Duodenal mucosa (tissue), 2 donors: ENCODE measurements at regions not wholly inside any gene's neighbourhood (a gene's known extent, or its start where the extent isn't known, plus 50 kb on each side); places are given as distances from the start of the nearest gene placed in this dataset.
"Not testable (repeated sequence)": the region's sequence is repeated elsewhere in the genome, so short reads cannot be mapped to it uniquely, and the experiment has no call there.

Experiments
- H3K27ac ChIP-seq: one replicate; pipeline ENCODE4 v1.7.0; 2013; ENCODE audit warnings: low read depth, low read length
- H3K27me3 ChIP-seq, 2 donors: one replicate each; pipeline ENCODE4 v1.7.0; 2013; ENCODE audit warnings: low read length in 2 of 2, control low read depth in 1 of 2; ENCODE audit not compliant: insufficient read depth in 2 of 2, control insufficient read depth in 1 of 2
- H3K36me3 ChIP-seq, 2 donors: one replicate each; pipeline ENCODE4 v1.7.0; 2013; ENCODE audit warnings: low read length in 2 of 2, control low read depth in 1 of 2; ENCODE audit not compliant: insufficient read depth in 2 of 2, control insufficient read depth in 1 of 2
- H3K4me1 ChIP-seq, 2 donors: one replicate each; pipeline ENCODE4 v1.7.0; 2013; ENCODE audit warnings: low read length in 2 of 2, control low read depth in 1 of 2; ENCODE audit not compliant: insufficient read depth in 2 of 2, control insufficient read depth in 1 of 2
- H3K4me3 ChIP-seq, 2 donors: one replicate each; pipeline ENCODE4 v1.7.0; 2013; ENCODE audit warnings: low read length in 2 of 2, low read depth in 1 of 2
- H3K9ac ChIP-seq, 2 donors: one replicate each; pipeline ENCODE4 v1.7.0; 2013; ENCODE audit warnings: low read length in 2 of 2, low read depth in 1 of 2
- H3K9me3 ChIP-seq, 2 donors: one replicate each; pipeline ENCODE4 v1.7.0; 2013; ENCODE audit warnings: low read length in 2 of 2, control low read depth in 1 of 2; ENCODE audit not compliant: control insufficient read depth in 1 of 2

GRCh38 chr3:174583396-174583795, 275.7 kb upstream of the NAALADL2 start:
- no peak overlapping the region for H3K9ac ChIP-seq
- H3K9me3 ChIP-seq = no peaks in the 10 kb centered on the region
- no peaks in the 10 kb centered on the region for H3K36me3 ChIP-seq
- no peak overlapping the region for H3K27ac ChIP-seq
- H3K4me1 ChIP-seq = peaks cover 10 to 12% of the 10 kb centered on the region in 2 donors
- no peaks in the 10 kb centered on the region for H3K27me3 ChIP-seq
- H3K4me3 ChIP-seq = peak overlapping the region in 1 of 2 donors; percentile 29

DNA sequence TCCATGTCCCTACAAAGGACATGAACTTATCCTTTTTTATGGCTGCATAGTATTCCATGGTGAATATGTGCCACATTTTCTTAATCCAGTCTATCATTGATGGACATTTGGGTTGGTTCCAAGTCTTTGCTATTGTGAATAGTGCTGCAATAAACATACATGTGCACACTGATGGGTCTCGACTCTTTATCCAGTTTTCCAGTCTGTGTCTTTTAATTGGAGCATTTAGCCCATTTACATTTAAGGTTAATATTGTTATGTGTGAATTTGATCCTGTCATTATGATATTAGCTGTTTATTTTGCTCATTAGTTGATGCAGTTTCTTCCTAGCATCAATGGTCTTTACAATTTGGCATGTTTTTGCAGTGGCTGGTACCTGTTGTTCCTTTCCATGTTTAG, 272.0 kb upstream of the NAALADL2 start:
- H3K27ac ChIP-seq, H3K27me3 ChIP-seq, H3K36me3 ChIP-seq, H3K9me3 ChIP-seq, H3K4me3 ChIP-seq, H3K9ac ChIP-seq: not testable (repeated sequence)
- peaks cover 10 to 12% of the 10 kb centered on the region in 2 donors for H3K4me1 ChIP-seq

- H3K36me3 ChIP-seq = no peaks in the 10 kb centered on the region
- H3K27ac ChIP-seq = no peak overlapping the region
- H3K9ac ChIP-seq = no peak overlapping the region
- no peak overlapping the region for H3K4me3 ChIP-seq
- no peaks in the 10 kb centered on the region for H3K9me3 ChIP-seq
- H3K27me3 ChIP-seq = no peaks in the 10 kb centered on the region
- no peaks in the 10 kb centered on the region for H3K4me1 ChIP-seq
Observed at GRCh38 chr3:174596447-174596982, 262.6 kb upstream of the NAALADL2 start.

GRCh38 chr3:174598885-174599439, 260.2 kb upstream of the NAALADL2 start:
- Histone ChIP-seq H3K4me1 (no peaks in the 10 kb centered on the region), H3K36me3 (no peaks in the 10 kb centered on the region), H3K27me3 (no peaks in the 10 kb centered on the region), H3K9ac (no peak overlapping the region), H3K4me3 (no peak overlapping the region), H3K27ac (no peak overlapping the region), H3K9me3 (no peaks in the 10 kb centered on the region)

DNA sequence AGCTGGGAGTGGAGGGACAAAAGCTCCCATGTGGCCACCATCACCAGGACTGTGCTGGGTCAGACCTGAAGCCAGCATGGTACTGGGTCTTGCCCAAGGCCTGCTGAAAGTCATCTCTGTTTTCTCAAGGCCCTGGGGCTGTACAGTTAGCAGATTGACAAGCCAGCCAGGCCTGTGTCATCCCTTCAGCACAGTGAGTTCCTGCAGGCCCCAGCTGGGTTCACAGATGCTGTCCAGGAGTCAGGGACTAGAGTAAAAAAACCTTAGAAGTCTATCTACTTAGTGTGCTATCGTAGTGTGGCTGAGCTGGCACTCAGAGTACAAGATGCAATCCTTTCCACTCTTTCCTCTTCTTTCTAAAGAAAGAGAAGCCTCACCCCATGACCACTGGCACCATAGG, 246.0 kb upstream of the NAALADL2 start:
- Histone ChIP-seq H3K4me3 (no peak overlapping the region), H3K4me1 (no peaks in the 10 kb centered on the region), H3K36me3 (no peaks in the 10 kb centered on the region), H3K9me3 (no peaks in the 10 kb centered on the region), H3K27me3 (no peaks in the 10 kb centered on the region), H3K27ac (no peak overlapping the region), H3K9ac (no peak overlapping the region)

DNA sequence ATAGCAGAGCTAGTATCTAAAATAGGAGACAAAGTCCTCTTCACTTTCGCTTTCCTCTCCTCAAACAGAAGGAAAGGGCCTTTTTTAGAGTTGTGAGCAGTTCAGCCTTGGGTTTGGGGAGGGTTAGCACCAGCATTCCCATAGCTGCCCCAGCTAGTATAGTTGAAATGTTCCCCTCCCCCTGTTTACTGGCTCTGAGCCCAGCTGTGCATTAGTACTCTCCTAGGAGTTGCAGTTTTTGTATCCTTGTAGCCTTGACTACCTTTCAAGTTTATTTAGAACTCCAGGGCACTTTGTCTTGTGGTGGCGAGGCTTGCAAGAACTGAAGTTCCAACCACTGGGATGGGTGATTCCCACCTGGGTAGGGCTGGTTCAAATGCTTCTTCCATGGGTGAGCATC, 245.1 kb upstream of the NAALADL2 start:
- Histone ChIP-seq H3K9me3 (no peaks in the 10 kb centered on the region), H3K36me3 (no peaks in the 10 kb centered on the region), H3K9ac (no peak overlapping the region), H3K27me3 (no peaks in the 10 kb centered on the region), H3K27ac (no peak overlapping the region), H3K4me3 (no peak overlapping the region), H3K4me1 (no peaks in the 10 kb centered on the region)

GRCh38 chr3:174618368-174619080, 240.6 kb upstream of the NAALADL2 start:
- Histone ChIP-seq H3K9me3 (no peaks in the 10 kb centered on the region), H3K27me3 (no peaks in the 10 kb centered on the region), H3K4me3 (no peak overlapping the region), H3K27ac (no peak overlapping the region), H3K36me3 (no peaks in the 10 kb centered on the region), H3K4me1 (no peaks in the 10 kb centered on the region), H3K9ac (no peak overlapping the region)

GRCh38 chr3:174619239-174619638, 239.9 kb upstream of the NAALADL2 start:
- Histone ChIP-seq H3K4me1 (no peaks in the 10 kb centered on the region), H3K36me3 (no peaks in the 10 kb centered on the region), H3K9me3 (no peaks in the 10 kb centered on the region), H3K27ac (no peak overlapping the region), H3K27me3 (no peaks in the 10 kb centered on the region), H3K9ac (no peak overlapping the region), H3K4me3 (no peak overlapping the region)

GRCh38 chr3:174620138-174620537, 239.0 kb upstream of the NAALADL2 start:
- Histone ChIP-seq H3K4me3 (no peak overlapping the region), H3K9me3 (no peaks in the 10 kb centered on the region), H3K9ac (no peak overlapping the region), H3K36me3 (no peaks in the 10 kb centered on the region), H3K27me3 (no peaks in the 10 kb centered on the region), H3K27ac (no peak overlapping the region), H3K4me1 (no peaks in the 10 kb centered on the region)

- H3K9ac ChIP-seq = no peak overlapping the region
- H3K27ac ChIP-seq = no peak overlapping the region
- no peaks in the 10 kb centered on the region for H3K4me1 ChIP-seq
- H3K36me3 ChIP-seq = no peaks in the 10 kb centered on the region
- H3K27me3 ChIP-seq = no peaks in the 10 kb centered on the region
- no peak overlapping the region for H3K4me3 ChIP-seq
- no peaks in the 10 kb centered on the region for H3K9me3 ChIP-seq
Observed at GRCh38 chr3:174620855-174621472, 238.2 kb upstream of the NAALADL2 start.
